Effector memory CD8-positive, alpha-beta T cell (primary cell): ENCODE measurements at regions not wholly inside any gene's neighbourhood (a gene's known extent, or its start where the extent isn't known, plus 50 kb on each side); places are given as distances from the start of the nearest gene placed in this dataset.

Source experiments
- ATAC-seq: fragments of 150-1000 bp; cut with Tn5 transposase; replicated peaks from 2 replicates; pipeline ENCODE4 v1.10.0; 2021; ENCODE audit warnings: mild to moderate bottlenecking, moderate library complexity
- DNase-seq, 3 experiments: peaks; one replicate each; pipeline ENCODE4 v3.0.0; 2021
- H3K27ac Mint-ChIP-seq, 2 donors: one replicate each; pipeline ENCODE4 v1.8.0; 2022; ENCODE audit warnings: mild to moderate bottlenecking in 2 of 2, mixed read lengths in 2 of 2, moderate library complexity in 2 of 2
- H3K27me3 Mint-ChIP-seq, 2 donors: one replicate each; pipeline ENCODE4 v1.8.0; 2022; ENCODE audit warnings: mixed read lengths in 2 of 2
- H3K36me3 Mint-ChIP-seq: one replicate; pipeline ENCODE4 v1.8.0; 2022; ENCODE audit warnings: mild to moderate bottlenecking, moderate library complexity, mixed read lengths; ENCODE audit not compliant: insufficient read depth
- H3K4me1 Mint-ChIP-seq, 2 donors: one replicate each; pipeline ENCODE4 v1.8.0; 2022; ENCODE audit warnings: low read depth in 2 of 2, mixed read lengths in 2 of 2
- H3K4me3 Mint-ChIP-seq, 2 donors: one replicate each; pipeline ENCODE4 v1.8.0; 2022; ENCODE audit warnings: mild to moderate bottlenecking in 2 of 2, mixed read lengths in 2 of 2, moderate library complexity in 2 of 2
- H3K9me3 Mint-ChIP-seq, 2 donors: one replicate each; pipeline ENCODE4 v1.8.0; 2022; ENCODE audit warnings: mixed read lengths in 2 of 2

DNA sequence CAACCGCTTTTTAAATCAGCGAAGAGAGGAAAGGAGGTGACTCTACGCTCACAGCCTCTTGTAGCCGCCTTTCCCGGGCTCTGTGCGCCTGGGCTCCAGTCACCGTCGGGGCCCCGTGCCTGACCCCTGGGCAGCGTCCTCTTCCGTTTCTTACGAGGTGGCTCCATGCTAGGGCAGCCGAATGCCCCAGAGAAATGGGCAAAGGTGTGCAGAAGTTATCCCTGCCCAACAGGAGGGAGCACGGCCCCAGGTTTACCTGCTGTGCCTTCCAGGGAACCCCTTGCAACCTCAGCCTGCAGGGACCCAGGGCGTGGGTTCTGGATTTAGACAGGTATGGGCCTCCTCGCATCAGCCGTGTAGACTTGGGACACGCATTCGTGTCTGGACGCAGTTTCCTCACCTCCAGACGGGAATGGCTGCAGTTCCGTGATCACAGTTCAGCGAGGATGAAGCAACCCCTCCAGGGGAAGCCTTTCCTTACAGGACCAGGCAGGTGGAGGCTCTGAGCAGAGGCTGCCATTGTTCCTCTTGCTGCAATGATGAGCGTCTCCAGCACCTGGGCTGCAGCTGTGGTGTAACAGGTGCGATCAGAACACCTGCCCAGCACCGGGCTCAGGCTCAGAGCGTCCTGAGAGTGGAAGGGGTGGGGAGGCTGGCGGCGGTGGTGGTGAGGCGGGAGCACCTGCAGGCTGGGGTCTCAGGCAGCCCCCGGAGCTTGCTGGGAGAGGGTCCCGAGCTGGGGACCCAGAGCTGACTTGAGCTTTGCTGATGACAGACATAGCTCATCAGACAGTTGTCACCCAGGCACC lies 81.3 kb upstream of the BHLHE23 start:
- no peak for DNase-seq
- H3K27me3 Mint-ChIP-seq, result peaks cover 47 to 62% of the 10 kb centered on the region in 2 donors
- no peaks in the 10 kb centered on the region for H3K9me3 Mint-ChIP-seq
- peaks cover 0 to 1% of the 10 kb centered on the region in 2 donors for H3K4me1 Mint-ChIP-seq
- H3K4me3 Mint-ChIP-seq, result no peak overlapping the region
- no peaks in the 10 kb centered on the region for H3K36me3 Mint-ChIP-seq
- no peak overlapping the region for H3K27ac Mint-ChIP-seq
- no peak for ATAC-seq

DNA sequence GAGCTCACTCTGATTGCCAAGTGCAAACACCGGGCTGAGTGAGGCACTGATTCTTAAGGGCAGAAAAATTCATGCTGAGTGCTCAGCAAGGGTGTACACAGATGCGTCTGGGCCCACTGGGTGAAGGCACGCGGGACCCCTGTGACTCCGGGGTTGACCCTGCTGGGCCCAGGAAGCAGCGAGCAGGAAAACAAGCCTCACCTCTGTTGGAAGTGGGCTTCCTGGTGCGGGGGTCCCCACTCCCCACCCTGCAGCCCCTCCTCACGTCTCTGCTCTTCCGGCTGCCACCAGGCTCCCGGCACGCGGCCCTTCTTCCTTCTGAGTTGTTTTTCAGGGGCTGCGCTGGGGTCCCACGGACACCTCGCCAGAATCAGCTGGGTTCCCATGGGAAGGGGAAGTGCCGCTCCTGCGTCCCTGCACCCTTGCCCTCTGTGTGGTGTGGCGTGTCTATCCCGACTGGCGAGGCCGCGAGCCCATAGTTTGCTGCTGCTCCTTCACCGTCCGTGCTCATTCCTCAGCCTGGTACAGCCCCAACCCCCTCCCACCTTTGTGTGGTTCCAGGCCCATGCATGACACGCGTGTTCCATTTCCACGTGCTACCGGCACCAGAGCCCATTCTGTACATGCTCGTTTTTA lies 80.6 kb upstream of the BHLHE23 start:
- ATAC-seq, result no peak
- Mint-ChIP-seq H3K27ac (no peak overlapping the region), H3K4me1 (peaks cover 0 to 1% of the 10 kb centered on the region in 2 donors), H3K9me3 (no peaks in the 10 kb centered on the region), H3K27me3 (peaks cover 52 to 70% of the 10 kb centered on the region in 2 donors), H3K4me3 (no peak overlapping the region), H3K36me3 (no peaks in the 10 kb centered on the region)
- DNase-seq, result no peak

DNA sequence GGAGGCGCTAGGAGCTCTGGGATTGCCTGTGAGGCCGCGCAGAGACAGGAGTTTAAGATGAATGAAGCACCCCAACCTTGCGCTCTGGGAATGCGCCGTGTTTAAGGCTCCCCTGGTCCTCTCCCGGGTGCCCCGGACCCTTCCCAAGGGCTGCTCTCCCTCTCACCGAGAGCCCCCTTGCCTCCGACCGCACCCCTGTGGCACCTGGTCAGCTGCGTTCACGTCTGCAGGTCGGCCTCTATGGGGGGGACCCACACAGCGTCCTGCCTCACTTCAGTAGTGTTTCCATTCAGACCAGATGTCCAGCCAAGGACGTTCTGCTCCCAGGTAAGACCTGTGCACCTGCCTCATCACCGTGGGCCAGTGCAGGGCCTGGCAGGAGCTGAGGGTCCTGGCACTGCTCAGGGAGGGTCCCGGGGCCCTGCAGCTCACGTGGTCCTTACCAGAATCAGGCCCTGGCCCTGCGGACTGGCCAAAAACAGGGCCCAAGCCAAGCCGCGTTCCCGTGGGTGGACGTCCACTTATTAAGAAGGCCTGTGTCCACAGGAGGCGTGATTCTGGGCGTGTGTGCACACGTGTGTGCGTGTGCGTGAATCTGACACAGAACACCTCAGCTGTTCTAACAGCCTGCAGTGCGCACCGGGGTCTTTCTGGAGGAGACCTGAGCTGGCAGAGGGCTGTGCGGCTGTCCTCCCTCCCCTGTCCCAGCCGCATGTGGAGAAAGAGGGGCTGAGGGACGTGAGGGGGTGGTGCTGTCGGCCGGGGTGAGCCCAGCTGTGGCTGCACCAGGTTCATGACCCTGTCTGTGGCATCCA lies 79.9 kb upstream of the BHLHE23 start:
- Mint-ChIP-seq H3K4me1 (peaks cover 0 to 1% of the 10 kb centered on the region in 2 donors), H3K9me3 (no peaks in the 10 kb centered on the region), H3K36me3 (no peaks in the 10 kb centered on the region), H3K27ac (no peak overlapping the region), H3K27me3 (peaks cover 58 to 76% of the 10 kb centered on the region in 2 donors), H3K4me3 (no peak overlapping the region)
- ATAC-seq (no peak), DNase-seq (no peak)

DNA sequence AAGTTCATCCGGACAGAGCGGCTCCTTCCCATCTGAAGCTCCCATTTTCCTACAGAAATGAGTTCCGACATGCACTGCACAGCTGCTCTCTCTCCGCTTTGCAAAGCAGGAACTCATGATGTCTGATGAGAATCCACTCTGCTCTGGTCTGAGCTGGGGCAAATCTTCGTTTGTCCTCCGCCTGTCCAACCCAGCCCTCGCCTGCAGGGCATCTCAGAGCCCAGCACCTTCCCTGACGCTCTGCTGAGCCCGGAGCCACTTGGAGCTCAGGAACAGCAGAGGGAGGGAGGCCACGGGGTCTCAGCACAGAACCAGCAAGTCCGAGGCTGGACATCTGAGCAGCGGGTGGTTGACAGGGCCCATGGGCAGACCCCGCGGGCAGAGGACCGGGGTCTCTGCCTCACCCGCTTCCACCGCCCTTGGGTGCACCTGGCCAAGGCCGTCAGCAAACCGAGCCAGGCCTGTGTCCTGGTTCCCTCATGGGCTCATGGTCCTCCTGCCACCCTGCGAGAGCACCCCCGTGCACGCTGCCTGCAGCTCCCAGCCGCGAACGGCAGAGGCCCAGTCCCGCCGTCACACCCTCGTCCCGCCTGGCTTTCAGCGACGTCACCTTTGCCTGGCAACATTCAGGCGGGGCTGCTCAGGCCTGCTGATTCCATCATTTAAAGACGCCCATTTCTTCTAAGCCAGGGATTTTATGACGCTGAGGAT lies 78.5 kb upstream of the BHLHE23 start:
- no peaks in the 10 kb centered on the region for H3K9me3 Mint-ChIP-seq
- H3K4me1 Mint-ChIP-seq, result peaks cover 0 to 1% of the 10 kb centered on the region in 2 donors
- DNase-seq, result no peak
- no peak overlapping the region for H3K4me3 Mint-ChIP-seq
- no peaks in the 10 kb centered on the region for H3K36me3 Mint-ChIP-seq
- ATAC-seq, result no peak
- peaks cover 54 to 78% of the 10 kb centered on the region in 2 donors for H3K27me3 Mint-ChIP-seq
- no peak overlapping the region for H3K27ac Mint-ChIP-seq

DNA sequence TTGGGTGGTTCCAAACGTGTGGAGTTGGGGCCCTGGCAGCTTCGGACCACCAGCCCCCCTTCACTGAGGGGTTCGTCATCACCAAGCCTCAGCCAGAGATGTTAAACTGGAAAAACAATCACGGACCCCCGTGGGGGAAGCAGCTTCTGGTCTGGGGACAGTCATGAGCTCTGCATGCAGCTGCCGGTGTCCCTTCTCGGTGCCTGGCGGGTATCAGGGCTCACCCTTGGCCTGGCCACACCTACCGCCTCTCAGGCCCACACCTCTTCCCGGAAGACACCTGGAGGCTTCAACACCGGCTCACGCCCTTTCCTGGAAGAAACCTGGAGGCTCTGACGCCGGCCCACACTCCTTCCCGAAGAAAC lies 77.8 kb upstream of the BHLHE23 start:
- Mint-ChIP-seq H3K36me3 (no peaks in the 10 kb centered on the region), H3K4me1 (peaks cover 0 to 1% of the 10 kb centered on the region in 2 donors), H3K4me3 (no peak overlapping the region), H3K27me3 (peaks cover 58 to 85% of the 10 kb centered on the region in 2 donors), H3K27ac (no peak overlapping the region), H3K9me3 (peaks cover 2 to 5% of the 10 kb centered on the region in 2 donors)
- DNase-seq (no peak), ATAC-seq (no peak)

DNA sequence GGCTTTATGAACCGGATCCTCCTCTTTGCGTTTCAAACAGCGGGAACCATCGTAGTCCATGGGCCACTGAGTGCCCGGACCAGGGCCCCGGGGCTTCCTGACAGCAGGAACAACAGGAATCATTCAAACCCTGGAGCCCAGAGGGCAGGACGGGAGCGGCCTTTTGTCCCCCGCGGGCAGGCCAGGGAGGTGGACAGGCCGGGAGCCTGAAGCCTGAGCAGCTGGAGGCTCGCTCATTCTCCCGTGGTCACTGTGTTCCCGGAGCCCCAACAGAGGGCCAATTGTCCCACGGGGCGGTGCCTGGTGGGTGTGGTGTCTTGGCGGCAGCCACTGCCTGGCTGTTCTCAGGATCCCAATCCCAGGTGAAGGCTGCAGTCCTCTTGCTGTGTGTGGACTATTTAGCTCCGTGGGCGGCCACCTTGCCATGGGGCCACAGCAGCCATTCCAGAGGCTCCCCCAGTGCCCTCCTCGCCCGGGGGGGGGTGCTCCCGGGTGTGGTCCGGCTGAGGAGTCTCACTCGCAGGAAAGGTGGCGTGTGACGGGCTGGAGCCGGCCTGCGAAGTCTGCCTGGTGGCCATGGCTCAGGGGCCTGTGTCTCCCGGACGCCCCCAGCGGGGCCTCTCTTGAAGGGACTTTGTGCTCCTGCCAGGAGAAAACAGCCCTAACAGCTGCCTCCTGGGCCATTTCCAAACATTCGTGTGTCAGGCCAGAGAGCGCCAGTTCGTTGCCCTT lies 77.2 kb upstream of the BHLHE23 start:
- Mint-ChIP-seq H3K27ac (no peak overlapping the region), H3K4me1 (peaks cover 0 to 1% of the 10 kb centered on the region in 2 donors), H3K4me3 (no peak overlapping the region), H3K36me3 (no peaks in the 10 kb centered on the region), H3K27me3 (peaks cover 60 to 83% of the 10 kb centered on the region in 2 donors), H3K9me3 (peaks cover 2 to 9% of the 10 kb centered on the region in 2 donors)
- DNase-seq (no peak), ATAC-seq (no peak)

DNA sequence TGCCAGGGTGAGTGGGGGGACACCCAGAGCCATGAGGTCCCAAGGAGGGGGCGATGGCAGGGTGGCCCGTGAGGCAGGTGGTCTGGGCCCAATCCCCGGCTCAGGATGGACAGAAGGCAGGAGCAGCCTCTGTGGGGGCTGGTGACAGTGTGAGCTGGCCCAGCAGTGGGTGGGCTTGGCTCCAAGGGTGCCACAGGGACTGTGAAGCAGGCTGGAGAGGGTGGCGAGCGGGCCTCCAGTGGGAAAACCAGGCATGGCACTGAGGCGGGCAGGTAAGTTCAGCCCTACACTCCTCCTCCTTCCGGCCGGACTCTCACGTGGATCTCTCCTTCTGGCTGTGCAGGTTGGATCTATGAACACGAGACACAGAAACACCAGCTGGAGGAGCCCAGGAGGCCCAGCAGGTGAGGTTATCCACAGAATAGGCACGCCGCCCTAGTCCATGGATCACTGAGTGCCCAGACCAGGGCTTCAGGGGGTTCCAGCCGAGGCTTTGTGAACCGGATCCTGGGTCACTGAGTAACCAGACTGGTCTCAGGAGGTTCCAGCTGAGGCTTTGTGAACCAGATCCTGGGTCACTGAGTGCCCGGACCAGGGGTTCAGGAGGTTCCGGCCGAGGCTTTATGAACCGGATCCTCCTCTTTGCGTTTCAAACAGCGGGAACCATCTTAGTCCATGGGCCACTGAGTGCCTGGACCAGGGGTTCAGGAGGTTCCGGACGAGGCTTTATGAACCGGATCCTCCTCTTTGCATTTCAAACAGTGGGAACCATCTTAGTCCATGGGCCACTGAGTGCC lies 76.4 kb upstream of the BHLHE23 start:
- H3K4me1 Mint-ChIP-seq, result peaks cover 0 to 1% of the 10 kb centered on the region in 2 donors

DNA sequence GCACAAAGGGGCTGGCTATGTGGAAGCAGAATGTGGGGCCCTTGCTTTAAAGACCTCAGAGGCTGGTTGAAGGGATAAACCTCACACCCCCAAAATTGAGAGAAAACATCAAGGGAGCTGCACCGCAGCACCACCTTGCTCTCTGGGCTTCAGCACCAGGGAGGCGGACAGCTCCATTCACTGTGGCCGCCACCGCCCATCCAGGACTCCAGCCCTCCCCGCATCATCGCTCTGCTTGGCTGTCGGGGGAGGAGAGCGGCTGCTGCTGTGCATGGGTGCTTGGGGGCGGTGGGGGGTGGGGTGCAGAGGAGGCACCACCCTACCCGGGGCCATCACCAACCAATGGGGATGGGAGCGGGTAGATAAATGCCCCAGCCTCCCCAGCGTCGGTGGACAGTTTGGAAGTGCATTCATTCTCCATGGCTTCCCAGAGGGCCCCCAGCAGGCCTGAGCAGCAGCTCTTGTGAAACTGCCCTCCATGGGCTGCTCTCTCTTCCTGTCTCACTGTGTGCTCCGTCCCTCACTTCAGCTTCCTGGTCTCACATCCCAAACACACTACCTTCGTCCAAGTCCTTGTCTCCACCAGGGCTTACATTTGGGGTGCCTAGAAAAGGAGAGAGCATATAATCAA lies 75.7 kb upstream of the BHLHE23 start:
- H3K27me3 Mint-ChIP-seq, result peaks cover 47 to 67% of the 10 kb centered on the region in 2 donors
- ATAC-seq, result peak; percentile 31
- H3K4me3 Mint-ChIP-seq, result no peak overlapping the region
- peaks cover 0 to 1% of the 10 kb centered on the region in 2 donors for H3K4me1 Mint-ChIP-seq
- DNase-seq, result peak in 1 of 3 experiments; percentile 26
- H3K27ac Mint-ChIP-seq, result no peak overlapping the region
- H3K36me3 Mint-ChIP-seq, result no peaks in the 10 kb centered on the region
- H3K9me3 Mint-ChIP-seq, result peaks cover 4 to 22% of the 10 kb centered on the region in 2 donors

More for the DNA sequence above, 76.4 kb upstream of the BHLHE23 start:
- ATAC-seq (no peak), DNase-seq (no peak)
- Mint-ChIP-seq H3K9me3 (peaks cover 4 to 15% of the 10 kb centered on the region in 2 donors), H3K4me3 (no peak overlapping the region), H3K27ac (no peak overlapping the region), H3K36me3 (no peaks in the 10 kb centered on the region), H3K27me3 (peaks cover 55 to 74% of the 10 kb centered on the region in 2 donors)

DNA sequence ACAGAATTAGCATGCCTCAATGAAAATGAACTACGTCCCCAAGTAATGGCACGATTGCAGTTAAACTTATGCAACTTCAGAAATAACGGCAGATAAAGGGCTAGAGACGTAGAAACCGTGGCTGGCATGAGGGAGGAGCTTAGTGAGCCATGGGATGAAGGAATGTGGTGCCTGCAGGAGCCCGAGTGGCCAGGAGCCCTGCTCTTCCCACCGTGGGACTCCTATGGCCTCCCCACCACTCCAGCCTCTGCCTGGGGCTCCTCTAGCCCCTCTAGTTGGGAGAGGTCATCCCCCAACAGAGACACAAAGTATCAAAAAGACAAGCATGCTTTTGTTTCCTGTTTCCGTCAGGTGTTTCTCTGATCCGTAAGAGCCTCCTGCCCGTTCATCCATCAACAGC lies 75.1 kb upstream of the BHLHE23 start:
- Mint-ChIP-seq H3K36me3 (no peaks in the 10 kb centered on the region), H3K4me1 (peaks cover 0 to under 1% of the 10 kb centered on the region in 2 donors), H3K4me3 (no peak overlapping the region), H3K27ac (no peak overlapping the region), H3K9me3 (peaks cover 4 to 26% of the 10 kb centered on the region in 2 donors), H3K27me3 (peaks cover 46 to 62% of the 10 kb centered on the region in 2 donors)
- DNase-seq (no peak), ATAC-seq (no peak)

DNA sequence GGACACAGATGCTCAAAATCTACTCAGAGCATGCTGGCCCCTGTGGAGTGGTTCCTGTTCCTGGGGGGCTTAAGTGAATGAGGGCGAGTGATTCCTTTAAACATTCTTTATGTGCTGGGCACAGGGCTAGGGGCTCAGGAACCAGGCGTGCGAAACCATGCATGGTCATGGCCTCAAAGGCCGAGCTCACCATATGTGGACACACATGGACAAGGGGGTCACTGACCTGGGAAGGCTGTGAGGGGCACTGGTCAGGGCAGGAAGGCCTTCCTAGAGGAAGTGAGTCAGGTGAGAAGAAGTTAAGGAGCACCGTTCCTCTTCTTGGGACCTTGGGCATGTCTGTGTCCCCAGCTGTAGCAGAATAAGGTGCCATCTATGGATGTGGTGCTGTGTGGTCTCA lies 74.6 kb upstream of the BHLHE23 start:
- H3K4me1 Mint-ChIP-seq, result no peaks in the 10 kb centered on the region
- no peak overlapping the region for H3K27ac Mint-ChIP-seq
- peaks cover 4 to 26% of the 10 kb centered on the region in 2 donors for H3K9me3 Mint-ChIP-seq
- H3K4me3 Mint-ChIP-seq, result no peak overlapping the region
- H3K27me3 Mint-ChIP-seq, result peaks cover 47 to 62% of the 10 kb centered on the region in 2 donors
- no peak for DNase-seq
- ATAC-seq, result no peak
- H3K36me3 Mint-ChIP-seq, result no peaks in the 10 kb centered on the region

DNA sequence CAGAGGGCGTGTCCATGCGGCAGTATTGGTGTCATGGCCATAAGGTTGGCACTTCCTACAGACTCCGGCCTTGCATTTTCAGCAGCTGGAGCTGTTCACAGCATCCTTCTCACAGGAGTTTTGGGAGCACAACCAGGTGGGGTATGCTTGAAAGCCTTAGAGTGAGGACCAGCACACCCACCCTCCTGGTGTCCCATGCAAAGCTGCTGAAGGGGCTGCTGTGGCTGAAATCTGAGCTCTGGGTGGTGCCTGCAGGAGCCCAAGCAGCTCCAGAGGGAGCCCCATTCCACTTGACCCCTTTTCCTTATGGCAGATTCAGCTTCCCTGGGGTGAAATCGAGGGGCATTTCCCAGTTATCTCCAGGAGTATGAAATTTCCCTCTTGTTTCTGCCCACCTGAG lies 74.0 kb upstream of the BHLHE23 start:
- H3K27me3 Mint-ChIP-seq, result peaks cover 47 to 62% of the 10 kb centered on the region in 2 donors
- no peaks in the 10 kb centered on the region for H3K36me3 Mint-ChIP-seq

More for the DNA sequence above, 74.0 kb upstream of the BHLHE23 start:
- no peak overlapping the region for H3K4me3 Mint-ChIP-seq
- DNase-seq (no peak), ATAC-seq (no peak)
- no peak overlapping the region for H3K27ac Mint-ChIP-seq
- peaks cover 6 to 26% of the 10 kb centered on the region in 2 donors for H3K9me3 Mint-ChIP-seq
- H3K4me1 Mint-ChIP-seq, result no peaks in the 10 kb centered on the region
